OCI-LY1 (cell line): ENCODE measurements at regions not wholly inside any gene's neighbourhood (a gene's known extent, or its start where the extent isn't known, plus 50 kb on each side); places are given as distances from the start of the nearest gene placed in this dataset.

Experiments used
- H2AFZ ChIP-seq: fragments of 200-600 bp; sonication (generic), shearing (Covaris generic); 2 replicates; pipeline ENCODE4 v1.6.0; 2014; ENCODE audit warnings: antibody characterized with exemption, mild to moderate bottlenecking, low read length
- H3F3A ChIP-seq: fragments of 200-600 bp; sonication (generic), shearing (Covaris generic); 2 replicates; pipeline ENCODE4 v1.6.0; 2014; ENCODE audit warnings: mild to moderate bottlenecking, antibody characterized with exemption, low read length, moderate library complexity; ENCODE audit not compliant: insufficient read depth
- H3K27ac ChIP-seq: fragments of 200-600 bp; sonication (generic); 2 replicates; pipeline ENCODE4 v1.5.1; 2014; ENCODE audit warnings: low read length, mixed run types, mild to moderate bottlenecking, low read depth; ENCODE audit not compliant: poor library complexity, severe bottlenecking
- H3K27me3 ChIP-seq: fragments of 200-600 bp; sonication (generic); 2 replicates; pipeline ENCODE4 v1.6.0; 2014; ENCODE audit warnings: antibody characterized with exemption, mild to moderate bottlenecking, low read length, moderate library complexity; ENCODE audit not compliant: insufficient read depth
- H3K36me3 ChIP-seq: fragments of 200-600 bp; sonication (generic); 2 replicates; pipeline ENCODE4 v1.6.1; 2014; ENCODE audit warnings: mild to moderate bottlenecking, antibody characterized with exemption, low read length, moderate library complexity, mixed read lengths; ENCODE audit not compliant: insufficient read depth
- H3K4me1 ChIP-seq: fragments of 200-600 bp; sonication (generic); 2 replicates; pipeline ENCODE4 v1.5.1; 2014; ENCODE audit warnings: mild to moderate bottlenecking, low read length, moderate library complexity; ENCODE audit not compliant: insufficient read depth, severe bottlenecking
- H3K4me2 ChIP-seq: fragments of 200-600 bp; sonication (generic), shearing (Covaris generic); 2 replicates; pipeline ENCODE4 v1.6.1; 2014; ENCODE audit warnings: low read length
- H3K4me3 ChIP-seq: fragments of 200-600 bp; sonication (generic); 2 replicates; pipeline ENCODE4 v1.5.1; 2014; ENCODE audit warnings: low read length, low read depth, mild to moderate bottlenecking, mixed read lengths; ENCODE audit not compliant: poor library complexity, severe bottlenecking
- H3K79me2 ChIP-seq: fragments of 200-600 bp; shearing (Covaris generic); 2 replicates; pipeline ENCODE4 v1.6.1; 2016; ENCODE audit warnings: mixed run types, low read length, mixed read lengths; ENCODE audit not compliant: insufficient read depth
- H3K9ac ChIP-seq: fragments of 200-600 bp; sonication (generic), shearing (Covaris generic); 2 replicates; pipeline ENCODE4 v1.6.1; 2014; ENCODE audit warnings: mild to moderate bottlenecking, low read length, mixed read lengths
- H3K9me2 ChIP-seq: fragments of 200-600 bp; sonication (generic), shearing (Covaris generic); 2 replicates; pipeline ENCODE4 v1.6.1; 2014; ENCODE audit warnings: low read depth, mild to moderate bottlenecking, low read length, mixed read lengths
- H3K9me3 ChIP-seq: fragments of 200-600 bp; shearing (Covaris generic); 2 replicates; pipeline ENCODE4 v1.6.1; 2014; ENCODE audit warnings: low read length, mixed read lengths
- H4K20me1 ChIP-seq: fragments of 200-600 bp; sonication (generic), shearing (Covaris generic); 2 replicates; pipeline ENCODE4 v1.6.0; 2016; ENCODE audit warnings: mild to moderate bottlenecking, low read length; ENCODE audit not compliant: insufficient read depth
- CTCF ChIP-seq: fragments of 200-600 bp; sonication (generic), shearing (Covaris generic); IDR thresholded peaks from 2 replicates; pipeline ENCODE4 v1.5.1; 2017; ENCODE audit warnings: mild to moderate bottlenecking, antibody characterized with exemption, low read length, moderate library complexity, mixed read lengths
- EZH2 ChIP-seq: fragments of 200-600 bp; sonication (generic), shearing (Covaris generic); IDR thresholded peaks from 2 replicates; pipeline ENCODE4 v1.8.0; 2017; ENCODE audit warnings: borderline replicate concordance, mixed run types, mild to moderate bottlenecking, antibody characterized with exemption, low read length, moderate library complexity, mixed read lengths

GRCh38 chr4:53902786-53903185 lies 161.6 kb downstream of the CHIC2 start:
- Histone ChIP-seq H3K4me1 (no peaks in the 10 kb centered on the region), H3K27ac (no peak overlapping the region), H3K36me3 (no peaks in the 10 kb centered on the region), H3K4me2 (no peak overlapping the region), H3K9me2 (no peaks in the 10 kb centered on the region), H4K20me1 (no peaks in the 10 kb centered on the region), H3K27me3 (no peaks in the 10 kb centered on the region), H3F3A (no peaks in the 10 kb centered on the region), H3K4me3 (no peak overlapping the region), H3K9ac (no peak overlapping the region), H2AFZ (no peak overlapping the region), H3K79me2 (no peaks in the 10 kb centered on the region), H3K9me3 (no peaks in the 10 kb centered on the region)
- TF ChIP-seq CTCF (no peak), EZH2 (no peak)

- no peak overlapping the region for H3K9ac ChIP-seq
- TF ChIP-seq EZH2 (no peak), CTCF (no peak)
- no peaks in the 10 kb centered on the region for H3K36me3 ChIP-seq
- no peaks in the 10 kb centered on the region for H3K9me3 ChIP-seq
- no peaks in the 10 kb centered on the region for H4K20me1 ChIP-seq
- H3K9me2 ChIP-seq, result no peaks in the 10 kb centered on the region
- H3K4me3 ChIP-seq, result no peak overlapping the region
- H2AFZ ChIP-seq, result no peak overlapping the region
- H3K4me1 ChIP-seq, result no peaks in the 10 kb centered on the region
- H3K4me2 ChIP-seq, result no peak overlapping the region
- no peaks in the 10 kb centered on the region for H3F3A ChIP-seq
- no peaks in the 10 kb centered on the region for H3K79me2 ChIP-seq
- no peak overlapping the region for H3K27ac ChIP-seq
- H3K27me3 ChIP-seq, result no peaks in the 10 kb centered on the region
Observed at GRCh38 chr4:53900271-53900649, 164.1 kb downstream of the CHIC2 start.

- Histone ChIP-seq H3K4me2 (no peak overlapping the region), H4K20me1 (no peaks in the 10 kb centered on the region), H3K4me3 (no peak overlapping the region), H2AFZ (no peak overlapping the region), H3K9ac (no peak overlapping the region), H3K36me3 (no peaks in the 10 kb centered on the region), H3K4me1 (no peaks in the 10 kb centered on the region), H3F3A (no peaks in the 10 kb centered on the region), H3K79me2 (no peaks in the 10 kb centered on the region), H3K9me2 (no peaks in the 10 kb centered on the region), H3K27ac (no peak overlapping the region), H3K27me3 (no peaks in the 10 kb centered on the region), H3K9me3 (no peaks in the 10 kb centered on the region)
- TF ChIP-seq CTCF (no peak), EZH2 (no peak)
Observed at GRCh38 chr4:53899586-53900270, 164.7 kb downstream of the CHIC2 start.
